Activated CD4-positive, alpha-beta T cell treated with anti-CD3 and anti-CD28 coated beads, Interleukin-2, Interleukin-6, amounts not matched to agents 100 ng/mL and 50 ng/mL, durations not matched to agents 16 hours and 8 hours (primary cell): ENCODE measurements at regions not wholly inside any gene's neighbourhood (a gene's known extent, or its start where the extent isn't known, plus 50 kb on each side); places are given as distances from the start of the nearest gene placed in this dataset.
A peak's percentile ranks its signal among the peaks of the same experiment; 100 is the strongest.
"Not testable (repeated sequence)": the region's sequence is repeated elsewhere in the genome, so short reads cannot be mapped to it uniquely, and the experiment has no call there.

ENCODE experiments used
- DNase-seq: peaks from one replicate; pipeline ENCODE4 v3.0.0-alpha.2; 2020

GRCh38 chr1:245061808-245062207 is 93.0 kb upstream of the KIF26B start:
- not testable (repeated sequence) for DNase-seq

DNA sequence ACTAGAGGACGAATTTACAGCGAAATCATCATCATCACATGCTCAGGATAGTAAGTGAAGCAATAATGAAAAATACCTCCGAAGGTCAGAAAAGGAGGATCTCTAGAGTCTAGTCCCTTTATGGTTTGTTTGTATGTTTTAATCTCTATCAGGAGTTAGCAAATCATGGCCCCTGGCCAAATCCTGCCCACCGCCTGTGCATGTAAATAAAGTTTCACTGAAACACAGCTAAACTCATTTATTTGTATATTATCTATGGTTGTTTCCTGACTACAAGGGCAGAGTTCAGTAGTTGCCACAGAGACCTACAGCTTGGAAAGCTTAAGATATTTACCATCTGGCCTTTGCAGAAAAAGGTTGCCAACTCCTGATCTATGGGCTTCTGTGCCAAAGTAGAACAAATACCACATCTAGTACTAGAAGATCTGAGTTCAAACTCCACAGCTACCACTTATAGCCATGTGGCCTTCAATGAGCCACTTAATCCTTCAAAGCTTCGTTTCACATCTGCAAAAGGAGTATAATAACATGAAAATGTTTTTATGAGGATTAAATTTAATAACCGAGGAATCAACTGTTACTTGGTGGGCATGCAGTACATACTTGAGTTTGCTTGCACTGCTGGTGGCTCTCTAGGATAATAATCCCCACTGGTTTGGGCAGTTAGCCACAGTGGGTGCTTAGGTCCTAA is 94.0 kb upstream of the KIF26B start:
- DNase-seq: no peak

DNA sequence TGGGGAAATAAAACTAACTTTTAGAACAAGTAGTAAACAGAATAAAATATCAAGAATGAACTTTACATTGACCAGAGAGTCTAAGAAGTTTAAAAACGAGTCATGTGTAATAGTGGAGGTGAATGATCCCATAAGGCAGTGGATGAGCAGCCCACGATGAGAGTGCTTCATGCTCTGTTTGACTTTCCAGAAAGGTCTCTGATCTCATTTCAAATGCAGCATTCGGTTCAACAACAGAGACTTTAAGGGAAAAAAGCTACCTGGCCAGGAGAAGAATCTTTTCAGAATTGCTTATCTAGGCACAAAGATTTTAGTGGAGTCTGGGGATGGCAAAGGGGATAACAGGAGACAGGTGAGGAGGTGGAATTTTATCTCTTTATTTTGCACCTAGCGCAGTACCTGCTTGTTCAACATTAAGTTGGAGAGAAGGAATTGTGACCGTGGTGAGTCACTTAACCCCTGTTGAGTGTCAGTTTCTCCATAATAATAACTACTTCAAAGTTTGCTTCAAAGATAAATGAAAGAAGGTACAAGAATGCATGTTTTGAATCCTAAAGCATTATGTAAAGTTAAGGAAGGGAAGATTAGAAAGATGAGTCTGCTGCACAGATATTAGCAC is 94.9 kb upstream of the KIF26B start:
- no peak for DNase-seq

DNA sequence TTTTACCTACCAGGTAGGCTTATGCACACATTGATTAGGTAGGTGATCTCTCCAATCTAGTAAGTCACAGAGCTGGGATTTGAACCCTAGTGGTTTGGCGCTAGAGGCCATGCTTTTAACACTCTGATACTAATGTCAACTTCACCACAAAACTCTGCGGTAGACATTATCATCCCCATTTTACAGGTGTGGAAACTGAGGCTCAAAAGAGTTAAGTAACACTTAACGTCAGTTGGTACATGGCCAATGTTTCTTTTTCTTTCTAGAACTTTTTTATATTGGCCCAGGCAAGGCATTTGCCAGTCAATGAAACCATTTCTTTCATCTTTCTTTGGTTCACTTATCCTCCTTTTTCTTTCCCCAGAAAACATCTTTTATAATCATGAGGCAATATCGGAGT is 95.9 kb upstream of the KIF26B start:
- no peak for DNase-seq

GRCh38 chr1:245058436-245058835 is 96.3 kb upstream of the KIF26B start:
- DNase-seq: no peak

- no peak for DNase-seq
Observed at GRCh38 chr1:245056913-245057312, 97.9 kb upstream of the KIF26B start.

DNA sequence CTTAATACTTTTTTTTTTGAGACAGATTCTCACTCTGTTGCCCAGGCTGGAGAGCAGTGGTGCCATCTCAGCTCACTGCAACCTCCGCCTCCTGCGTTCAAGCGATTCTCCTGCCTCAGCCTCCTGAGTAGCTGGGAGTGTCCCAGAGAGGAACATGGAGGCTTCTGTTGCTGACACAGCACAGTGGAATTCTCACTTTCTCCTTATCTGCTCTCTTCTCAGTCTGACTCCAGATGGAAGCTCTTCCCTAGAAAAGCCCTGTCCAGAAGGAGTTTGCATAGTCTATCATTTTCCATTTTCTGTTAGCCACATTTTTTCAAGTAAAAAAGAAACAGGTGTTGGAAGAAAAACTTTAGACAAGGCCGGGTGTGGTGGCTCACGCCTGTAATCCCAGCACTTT is 98.5 kb upstream of the KIF26B start:
- DNase-seq: not testable (repeated sequence)

DNA sequence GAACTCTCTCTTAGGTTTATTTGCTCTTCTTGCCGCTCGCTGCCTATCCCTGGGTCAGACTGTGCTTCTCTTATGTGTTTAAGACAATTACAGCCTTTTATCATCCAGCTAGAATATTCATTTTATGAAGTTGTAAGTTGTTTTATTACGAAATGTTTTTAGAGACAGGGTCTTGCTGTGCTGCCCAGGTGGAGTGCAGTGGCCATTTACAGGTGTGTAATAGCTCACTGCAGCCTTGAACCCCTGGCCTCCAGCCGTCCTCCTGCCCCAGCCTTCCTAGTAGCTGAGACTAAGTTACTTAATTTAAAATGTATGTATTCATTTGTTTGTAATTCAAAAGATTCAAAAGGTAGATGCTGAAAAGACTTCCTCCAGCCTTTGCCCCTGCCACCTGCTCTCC is 99.0 kb upstream of the KIF26B start:
- DNase-seq: no peak

- no peak for DNase-seq
Observed at GRCh38 chr1:245054507-245055270, 100.1 kb upstream of the KIF26B start.

GRCh38 chr1:245054105-245054504 is 100.7 kb upstream of the KIF26B start:
- DNase-seq: no peak

GRCh38 chr1:245052258-245052657 is 102.5 kb upstream of the KIF26B start:
- DNase-seq: no peak

- peak; percentile 37 for DNase-seq
Observed at GRCh38 chr1:245051349-245052221, 103.2 kb upstream of the KIF26B start.

GRCh38 chr1:245046769-245047168 is 108.0 kb upstream of the KIF26B start:
- DNase-seq: no peak

DNA sequence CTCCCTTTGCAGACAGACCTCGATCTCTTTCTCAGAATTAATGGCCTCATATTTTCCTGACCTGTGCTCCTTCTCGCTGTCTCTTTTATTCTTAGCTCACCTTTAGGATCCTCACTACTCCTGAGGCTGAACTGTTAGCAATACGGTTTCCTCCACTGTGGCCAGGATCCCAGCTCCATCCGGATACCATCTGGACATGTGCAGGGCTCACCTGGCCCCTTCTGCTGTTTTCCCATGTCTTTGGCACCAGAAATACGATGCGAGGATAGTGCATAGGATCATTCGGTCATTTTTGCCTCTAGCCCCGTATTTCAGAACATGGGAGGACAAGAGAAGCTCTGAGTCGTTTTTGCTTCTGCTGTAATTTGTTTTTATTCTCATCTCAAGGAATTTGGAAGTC is 108.5 kb upstream of the KIF26B start:
- DNase-seq: no peak

DNA sequence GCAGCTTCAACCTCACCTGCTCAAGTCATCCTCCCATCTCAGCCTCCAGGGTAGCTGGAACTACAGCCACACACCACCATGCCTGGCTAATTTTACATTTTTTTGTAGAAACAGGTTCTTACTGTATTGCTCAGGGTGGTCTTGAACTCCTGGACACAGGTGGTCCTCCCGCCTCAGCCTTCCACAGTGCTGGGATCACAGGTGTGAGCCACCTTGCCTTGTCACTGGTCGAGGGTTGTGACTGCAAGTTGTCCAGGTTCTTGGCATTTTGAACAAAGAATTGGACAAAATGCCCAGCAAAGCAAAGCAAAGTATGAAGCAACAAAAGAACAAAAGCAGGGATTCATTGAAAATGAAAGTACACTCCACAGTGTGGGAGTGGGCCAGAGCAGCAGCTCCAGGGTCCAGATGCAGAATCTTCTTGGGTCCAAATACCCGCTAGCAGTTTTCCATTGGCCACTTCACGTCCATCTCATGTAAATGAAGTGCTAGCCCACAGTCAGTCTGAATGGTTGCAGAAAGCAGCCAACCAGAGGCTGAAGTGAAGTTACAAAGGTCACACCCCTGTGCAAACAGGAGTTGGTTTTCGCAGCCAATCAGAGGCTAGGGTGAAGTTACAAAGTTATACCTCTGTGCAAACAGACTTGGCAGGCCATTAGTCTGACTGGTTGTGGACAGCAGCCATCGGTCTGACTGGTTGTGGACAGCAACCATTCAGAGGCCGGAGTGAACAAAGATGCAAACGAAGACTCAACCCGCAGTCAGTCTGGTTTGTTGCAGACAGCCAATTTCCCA is 109.5 kb upstream of the KIF26B start:
- DNase-seq: no peak

DNA sequence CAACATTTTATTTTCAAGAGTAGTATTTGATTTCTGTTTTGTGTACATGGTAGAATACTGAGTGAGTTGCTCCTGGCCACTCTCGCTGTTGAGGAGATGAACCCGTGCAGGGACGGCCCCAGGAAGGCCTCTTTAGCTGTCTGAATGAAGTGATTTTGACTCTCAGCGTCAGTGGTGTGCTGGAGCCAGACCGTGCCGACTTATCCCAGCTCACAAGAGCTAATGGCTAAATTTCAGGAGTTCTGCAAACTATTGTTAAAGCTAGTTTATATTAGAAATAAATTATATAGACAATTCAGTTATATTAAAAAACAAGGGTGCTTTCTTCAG is 111.2 kb upstream of the KIF26B start:
- no peak for DNase-seq

DNA sequence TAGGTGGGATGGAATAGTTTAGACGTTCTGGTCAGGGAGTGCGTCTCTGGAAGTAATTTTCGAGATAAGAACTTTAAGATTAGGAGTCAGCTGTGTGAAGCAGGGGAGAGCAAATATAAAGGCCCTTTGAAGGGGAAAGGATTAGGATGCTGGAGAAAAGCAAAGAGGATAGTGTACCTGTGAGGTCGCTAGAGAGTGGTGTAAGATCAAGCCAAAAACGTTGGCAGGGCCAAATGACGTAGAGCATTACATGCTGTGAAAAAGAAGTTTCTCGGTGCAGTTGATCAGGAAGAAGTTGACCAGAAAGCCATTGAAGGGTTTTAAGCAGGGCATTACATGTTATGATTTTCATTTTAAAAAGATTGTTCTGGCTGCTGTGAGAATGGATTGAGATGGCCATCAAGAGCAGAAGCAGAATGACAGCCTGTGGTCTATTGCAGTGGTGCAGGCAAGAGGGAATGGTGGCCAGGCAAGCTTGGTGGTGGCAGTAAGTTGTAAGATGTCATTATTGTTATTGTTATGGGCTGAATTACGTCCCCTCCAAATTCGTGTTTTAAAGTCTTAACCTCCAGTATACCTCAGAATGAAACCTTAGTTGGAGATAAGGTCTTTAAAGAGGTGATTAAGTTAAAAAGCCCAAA is 113.6 kb upstream of the KIF26B start:
- no peak for DNase-seq

- DNase-seq: no peak
Observed at GRCh38 chr1:245039196-245039595, 115.6 kb upstream of the KIF26B start.

- DNase-seq: no peak
Observed at GRCh38 chr1:245036102-245036501, 118.7 kb upstream of the KIF26B start.

DNA sequence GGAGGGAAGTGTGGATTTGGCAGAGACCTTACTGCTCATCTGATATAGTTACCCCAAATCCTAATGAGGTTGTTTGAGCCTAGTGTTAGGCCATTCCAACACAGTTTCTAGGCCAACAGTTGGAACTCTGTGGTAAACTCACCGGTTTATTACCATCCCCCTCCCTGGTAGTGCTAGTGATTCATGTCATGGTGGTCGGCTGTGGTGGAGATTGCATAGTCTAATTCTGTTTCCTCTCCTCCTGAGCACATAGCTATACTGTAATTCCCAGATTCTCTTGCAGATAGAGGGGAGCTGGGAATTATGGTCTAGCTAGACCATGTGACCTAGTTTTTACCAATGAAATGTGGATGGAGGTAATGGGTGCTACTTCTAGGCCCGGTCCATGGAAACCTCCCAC is 123.7 kb upstream of the KIF26B start:
- no peak for DNase-seq

GRCh38 chr1:245026247-245026646 is 128.5 kb upstream of the KIF26B start:
- DNase-seq: no peak

- no peak for DNase-seq
Observed at GRCh38 chr1:245025525-245025924, 129.3 kb upstream of the KIF26B start.
